HCT116 (cell line): ENCODE measurements at regions not wholly inside any gene's neighbourhood (a gene's known extent, or its start where the extent isn't known, plus 50 kb on each side); places are given as distances from the start of the nearest gene placed in this dataset.

Experiments used
- ATF3 ChIP-seq: IDR thresholded peaks from 2 replicates; pipeline ENCODE4 v1.6.1; 2012
- CBX3 ChIP-seq: IDR thresholded peaks from 2 replicates; pipeline ENCODE4 v1.6.1; 2012; ENCODE audit warnings: low read depth
- CEBPB ChIP-seq: IDR thresholded peaks from 2 replicates; pipeline ENCODE4 v1.6.1; 2012; ENCODE audit warnings: low read depth
- CTCF ChIP-seq, 3 experiments: fragments of 200-600 bp in 1 of 3; sonication (generic) in 1 of 3; IDR thresholded peaks in 2 of 3; conservative IDR thresholded peaks in 1 of 3; 2 replicates each; pipeline ENCODE4 v1.5.1; 2012 to 2017; ENCODE audit warnings: low read depth in 2 of 3, low read length in 2 of 3, antibody characterized with exemption in 1 of 3, borderline replicate concordance in 1 of 3, control low read depth in 1 of 3, mild to moderate bottlenecking in 1 of 3, mixed read lengths in 1 of 3, mixed run types in 1 of 3, moderate library complexity in 1 of 3; ENCODE audit not compliant: insufficient read depth in 1 of 3
- EGR1 ChIP-seq: IDR thresholded peaks from 2 replicates; pipeline ENCODE4 v1.6.1; 2012; ENCODE audit warnings: low read depth
- EZH2phosphoT487 ChIP-seq: fragments of 200-600 bp; IDR thresholded peaks from 2 replicates; pipeline ENCODE4 v1.6.1; 2018; ENCODE audit warnings: antibody characterized with exemption, borderline replicate concordance
- JUND ChIP-seq: IDR thresholded peaks from 2 replicates; pipeline ENCODE4 v1.6.1; 2012
- POLR2A ChIP-seq: IDR thresholded peaks from 2 replicates; pipeline ENCODE4 v1.7.0; 2011; ENCODE audit warnings: borderline replicate concordance; ENCODE audit not compliant: insufficient read depth, insufficient read length; ENCODE audit errors: extremely low read depth
- POLR2AphosphoS5 ChIP-seq: IDR thresholded peaks from 2 replicates; pipeline ENCODE4 v1.6.1; 2011; ENCODE audit warnings: mild to moderate bottlenecking, low read depth, low read length, moderate library complexity
- RAD21 ChIP-seq: IDR thresholded peaks from 2 replicates; pipeline ENCODE4 v1.6.1; 2012; ENCODE audit warnings: low read depth, mild to moderate bottlenecking
- SP1 ChIP-seq: IDR thresholded peaks from 2 replicates; pipeline ENCODE4 v1.6.1; 2012; ENCODE audit warnings: low read depth
- YY1 ChIP-seq: IDR thresholded peaks from 2 replicates; pipeline ENCODE4 v1.6.1; 2011; ENCODE audit warnings: low read length, low read depth, moderate library complexity, mild to moderate bottlenecking; ENCODE audit not compliant: insufficient replicate concordance; ENCODE audit errors: extremely low read depth
- TF ChIP-seq, protein P1 (sequence below): IDR thresholded peaks from 2 replicates; pipeline ENCODE4 v1.6.1; 2012

- TF ChIP-seq EGR1, result no peak
- TF ChIP-seq POLR2A, result no peak
- TF ChIP-seq CTCF (IDR thresholded peaks at IDR 0.05 in 2 of 3, conservative IDR thresholded peaks at IDR 0.05 in 1 of 3; ENCODE audit: borderline replicate concordance in 1 of 3, insufficient read depth in 1 of 3, low read depth in 2 of 3, low read length in 2 of 3), result no peak
- TF ChIP-seq CBX3, result no peak
- no peak for TF ChIP-seq RAD21
- no peak for TF ChIP-seq POLR2AphosphoS5
- no peak for TF ChIP-seq YY1
- no peak for TF ChIP-seq CEBPB
- TF ChIP-seq JUND, result no peak
- TF ChIP-seq EZH2phosphoT487, result no peak
- TF ChIP-seq, protein P1, sequence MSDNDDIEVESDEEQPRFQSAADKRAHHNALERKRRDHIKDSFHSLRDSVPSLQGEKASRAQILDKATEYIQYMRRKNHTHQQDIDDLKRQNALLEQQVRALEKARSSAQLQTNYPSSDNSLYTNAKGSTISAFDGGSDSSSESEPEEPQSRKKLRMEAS, result no peak
- TF ChIP-seq ATF3, result no peak
- no peak for TF ChIP-seq SP1
Measured at GRCh38 chr18:69152436-69152835, 248.3 kb upstream of the DOK6 start.
